GM19463 (cell line): ENCODE measurements at regions not wholly inside any gene's neighbourhood (a gene's known extent, or its start where the extent isn't known, plus 50 kb on each side); places are given as distances from the start of the nearest gene placed in this dataset.

Experiments used
- ATAC-seq: cut with Tn5 transposase; IDR thresholded peaks from one replicate; pipeline ENCODE4 v1.9.1; 2021; ENCODE audit warnings: mild to moderate bottlenecking, moderate library complexity; ENCODE audit not compliant: unreplicated experiment

- ATAC-seq = no peak
These were observed 60.3 kb downstream of the DACT1 start for GRCh38 chr14:58697930-58698642.

- ATAC-seq = no peak
These were observed 62.0 kb downstream of the DACT1 start for GRCh38 chr14:58699681-58700205.

- ATAC-seq = no peak
These were observed 63.4 kb downstream of the DACT1 start for GRCh38 chr14:58701156-58701555.

GRCh38 chr14:58701604-58702003, 63.8 kb downstream of the DACT1 start:
- no peak for ATAC-seq

GRCh38 chr14:58702441-58703160, 64.8 kb downstream of the DACT1 start:
- ATAC-seq = no peak

- ATAC-seq = no peak
These were observed 65.4 kb downstream of the DACT1 start for GRCh38 chr14:58703161-58703506.

GRCh38 chr14:58705066-58705465, 67.3 kb downstream of the DACT1 start:
- ATAC-seq = no peak

- ATAC-seq = no peak
These were observed 70.2 kb downstream of the DACT1 start for GRCh38 chr14:58707949-58708348.

GRCh38 chr14:58709949-58710348, 72.2 kb downstream of the DACT1 start:
- ATAC-seq = no peak

- no peak for ATAC-seq
These were observed 73.6 kb downstream of the DACT1 start for GRCh38 chr14:58711382-58711781.

GRCh38 chr14:58712357-58712756, 74.6 kb downstream of the DACT1 start:
- ATAC-seq = no peak

GRCh38 chr14:58713677-58714076, 75.9 kb downstream of the DACT1 start:
- ATAC-seq = no peak

- ATAC-seq = no peak
These were observed 78.9 kb downstream of the DACT1 start for GRCh38 chr14:58716706-58717105.

GRCh38 chr14:58717211-58717610, 79.4 kb downstream of the DACT1 start:
- no peak for ATAC-seq

GRCh38 chr14:58717813-58718212, 80.1 kb downstream of the DACT1 start:
- ATAC-seq = no peak

GRCh38 chr14:58718226-58719205, 80.8 kb downstream of the DACT1 start:
- no peak for ATAC-seq

- no peak for ATAC-seq
These were observed 84.0 kb downstream of the DACT1 start for GRCh38 chr14:58721723-58722122.

GRCh38 chr14:58722441-58722840, 84.7 kb downstream of the DACT1 start:
- no peak for ATAC-seq

GRCh38 chr14:58724206-58724605, 86.4 kb downstream of the DACT1 start:
- ATAC-seq = no peak

GRCh38 chr14:58724702-58725101, 86.9 kb downstream of the DACT1 start:
- ATAC-seq = no peak

GRCh38 chr14:58725226-58725625, 87.5 kb downstream of the DACT1 start:
- no peak for ATAC-seq
